CD4-positive, alpha-beta T cell treated with Interleukin-15 for 1 hour (primary cell): ENCODE measurements at regions not wholly inside any gene's neighbourhood (a gene's known extent, or its start where the extent isn't known, plus 50 kb on each side); places are given as distances from the start of the nearest gene placed in this dataset.
A peak's percentile ranks its signal among the peaks of the same experiment; 100 is the strongest.

ENCODE experiments used
- DNase-seq: peaks from one replicate; pipeline ENCODE4 v3.0.0-alpha.2; 2020

DNA sequence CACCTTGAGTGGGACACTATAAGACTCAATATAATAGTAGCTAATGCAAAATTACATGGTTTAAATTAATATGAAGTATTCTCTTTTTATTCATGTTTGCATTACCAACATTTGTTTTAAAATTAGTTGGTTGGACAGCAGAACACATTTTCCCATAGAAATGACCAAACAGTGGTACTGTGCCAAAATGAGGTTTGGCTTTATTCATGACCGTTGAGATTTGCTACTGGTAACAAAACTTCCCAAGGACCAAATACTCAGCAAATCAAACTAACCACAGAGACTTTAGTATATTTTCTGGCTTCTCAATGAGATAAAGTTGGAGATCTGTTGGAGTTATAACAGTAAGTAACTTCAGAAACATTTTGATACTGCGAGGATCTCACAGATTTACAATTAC, 637.8 kb upstream of the MEF2C start:
- DNase-seq, result no peak

GRCh38 chr5:89513299-89514044, 630.5 kb upstream of the MEF2C start:
- DNase-seq, result no peak

GRCh38 chr5:89504051-89504450, 621.1 kb upstream of the MEF2C start:
- no peak for DNase-seq

- DNase-seq, result no peak
These were observed 616.8 kb upstream of the MEF2C start for GRCh38 chr5:89499787-89500186.

- no peak for DNase-seq
These were observed 615.7 kb upstream of the MEF2C start for GRCh38 chr5:89498699-89499098.

DNA sequence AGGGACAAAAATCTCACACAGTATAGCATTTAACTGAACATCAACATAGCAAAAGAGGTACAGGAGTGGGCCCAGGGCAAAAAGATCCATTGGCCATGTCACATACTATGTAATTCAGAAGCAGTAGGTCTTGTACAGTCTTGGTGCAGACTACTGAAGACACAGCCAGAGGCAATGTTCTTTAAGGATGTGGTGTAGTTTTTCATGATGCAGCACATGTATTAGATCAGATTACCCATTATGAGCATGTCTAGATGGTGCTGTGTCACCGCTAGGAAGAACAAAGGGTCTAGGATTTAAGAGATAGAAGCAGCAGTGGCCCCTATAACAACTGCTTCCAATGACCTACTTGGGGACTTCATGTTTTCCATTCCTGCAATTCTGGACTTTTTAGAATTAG, 610.4 kb upstream of the MEF2C start:
- DNase-seq, result no peak

DNA sequence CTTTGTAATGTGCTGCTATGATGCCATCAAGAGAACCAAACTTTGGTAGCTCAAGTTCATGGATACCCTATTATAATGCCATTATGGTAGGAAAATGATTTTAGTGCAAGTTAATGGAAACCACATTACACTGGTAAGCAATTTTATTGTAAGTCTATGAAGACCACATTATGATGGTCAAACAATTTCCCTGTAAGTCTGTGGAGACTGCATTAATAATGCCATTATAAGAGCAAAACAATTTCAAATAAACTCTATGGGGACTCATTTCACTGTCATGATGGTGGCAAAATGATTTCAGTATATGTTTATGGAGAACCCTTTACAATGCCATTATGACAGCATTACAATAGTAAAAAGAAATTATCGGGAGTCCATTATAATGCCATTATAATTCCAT, 602.0 kb upstream of the MEF2C start:
- DNase-seq, result no peak

DNA sequence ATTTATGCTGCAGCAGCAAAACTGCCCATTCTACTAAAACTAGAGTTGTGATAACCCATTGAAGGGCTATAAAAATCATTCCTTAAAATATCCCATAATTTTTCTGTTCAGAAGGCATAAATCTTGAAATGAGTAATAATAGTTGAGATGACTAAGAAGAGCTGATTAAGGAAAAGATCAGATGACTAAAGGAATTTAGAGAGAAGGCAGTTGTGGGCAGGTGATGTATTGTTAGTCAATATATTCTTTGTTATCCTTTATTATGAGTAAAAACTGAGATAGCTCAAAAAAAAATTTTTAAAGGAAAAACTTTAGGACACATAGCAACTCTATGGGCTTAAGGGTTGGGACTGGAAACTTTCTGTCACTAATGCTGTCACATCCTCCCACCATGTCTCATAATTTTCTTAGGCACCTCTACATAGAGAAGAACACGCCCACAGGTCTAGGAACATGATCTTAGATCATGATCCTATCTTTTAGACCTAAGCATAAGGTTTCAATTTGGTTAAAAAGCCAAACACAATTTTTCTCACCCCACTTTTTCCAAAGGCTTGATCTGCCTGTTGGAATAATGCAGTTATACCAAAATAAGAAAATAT, 597.5 kb upstream of the MEF2C start:
- no peak for DNase-seq

GRCh38 chr5:89478851-89479250, 595.9 kb upstream of the MEF2C start:
- DNase-seq, result no peak

DNA sequence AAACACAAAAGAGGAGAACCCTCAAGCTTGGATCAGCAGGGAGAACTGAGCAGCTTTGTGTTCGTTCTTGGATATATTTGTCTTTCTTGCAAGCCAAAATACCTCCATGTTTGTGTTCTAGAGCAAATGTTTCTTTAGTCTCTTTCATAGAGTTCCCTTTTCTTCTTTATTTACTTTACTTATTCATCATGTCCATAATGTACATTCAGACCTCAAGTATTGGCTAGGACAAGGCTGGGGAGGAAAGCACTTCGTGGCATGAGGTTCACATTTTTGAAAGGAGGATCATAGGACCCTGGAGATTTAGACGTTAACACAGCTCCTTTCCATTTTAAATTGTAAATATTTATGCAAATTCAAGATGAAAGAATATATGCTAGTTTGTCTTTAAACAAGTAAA, 590.2 kb upstream of the MEF2C start:
- no peak for DNase-seq

DNA sequence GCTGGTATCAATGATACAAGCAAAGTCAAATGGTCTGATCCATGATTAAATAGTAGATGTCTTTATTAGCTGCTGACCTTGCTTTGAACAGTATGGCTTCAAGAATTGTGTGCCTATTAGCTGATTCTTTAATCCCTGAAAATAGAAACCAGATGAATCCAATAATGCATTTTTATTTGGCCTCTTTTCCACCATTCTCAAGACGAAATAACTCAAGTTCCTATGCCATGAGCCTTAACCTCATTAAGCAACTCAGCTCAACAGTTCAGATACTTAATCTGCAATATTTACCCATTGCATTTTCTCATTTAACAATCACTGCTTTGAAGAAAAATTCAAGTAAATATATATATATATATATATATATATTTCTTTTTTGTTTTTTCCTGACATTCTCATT, 588.6 kb upstream of the MEF2C start:
- DNase-seq, result no peak

DNA sequence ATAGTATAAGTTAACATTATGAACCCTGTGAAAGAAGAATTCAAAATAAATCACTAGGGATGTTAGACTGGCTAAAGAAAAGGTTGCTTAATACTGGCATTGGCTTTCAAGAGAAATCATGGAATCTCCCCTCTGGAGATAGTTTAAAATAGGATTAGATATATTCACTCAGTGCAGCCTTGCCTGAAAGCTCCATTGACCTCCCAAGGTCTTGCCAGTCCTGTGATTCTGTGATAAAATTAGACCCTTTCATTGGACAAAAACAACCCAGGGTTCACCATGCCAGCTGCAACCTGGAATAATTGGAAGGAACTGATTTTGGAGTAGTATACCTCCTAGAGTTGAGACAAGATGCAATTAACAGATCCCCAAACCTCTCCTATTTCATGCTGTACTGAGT, 588.1 kb upstream of the MEF2C start:
- DNase-seq, result no peak

DNA sequence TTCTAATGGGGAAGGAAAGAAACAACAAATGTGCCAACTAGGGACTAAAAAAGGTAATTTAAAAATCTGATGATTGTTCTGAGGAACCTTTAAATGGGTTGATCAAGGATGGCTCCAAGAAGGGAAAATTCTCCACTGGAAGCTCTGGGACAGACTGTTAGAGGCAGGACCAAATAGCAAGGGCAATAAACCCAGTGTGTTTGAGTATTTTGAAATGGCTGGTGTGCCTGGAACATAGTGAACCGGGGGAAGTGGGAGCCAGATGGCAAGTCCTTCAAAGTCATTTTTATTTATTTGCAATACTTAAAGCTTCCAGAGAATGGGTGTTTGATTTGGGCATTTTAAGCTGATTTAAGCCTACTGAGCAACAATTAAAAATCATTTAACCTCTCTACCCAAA, 587.7 kb upstream of the MEF2C start:
- no peak for DNase-seq

GRCh38 chr5:89458332-89458656, 575.3 kb upstream of the MEF2C start:
- DNase-seq, result no peak

DNA sequence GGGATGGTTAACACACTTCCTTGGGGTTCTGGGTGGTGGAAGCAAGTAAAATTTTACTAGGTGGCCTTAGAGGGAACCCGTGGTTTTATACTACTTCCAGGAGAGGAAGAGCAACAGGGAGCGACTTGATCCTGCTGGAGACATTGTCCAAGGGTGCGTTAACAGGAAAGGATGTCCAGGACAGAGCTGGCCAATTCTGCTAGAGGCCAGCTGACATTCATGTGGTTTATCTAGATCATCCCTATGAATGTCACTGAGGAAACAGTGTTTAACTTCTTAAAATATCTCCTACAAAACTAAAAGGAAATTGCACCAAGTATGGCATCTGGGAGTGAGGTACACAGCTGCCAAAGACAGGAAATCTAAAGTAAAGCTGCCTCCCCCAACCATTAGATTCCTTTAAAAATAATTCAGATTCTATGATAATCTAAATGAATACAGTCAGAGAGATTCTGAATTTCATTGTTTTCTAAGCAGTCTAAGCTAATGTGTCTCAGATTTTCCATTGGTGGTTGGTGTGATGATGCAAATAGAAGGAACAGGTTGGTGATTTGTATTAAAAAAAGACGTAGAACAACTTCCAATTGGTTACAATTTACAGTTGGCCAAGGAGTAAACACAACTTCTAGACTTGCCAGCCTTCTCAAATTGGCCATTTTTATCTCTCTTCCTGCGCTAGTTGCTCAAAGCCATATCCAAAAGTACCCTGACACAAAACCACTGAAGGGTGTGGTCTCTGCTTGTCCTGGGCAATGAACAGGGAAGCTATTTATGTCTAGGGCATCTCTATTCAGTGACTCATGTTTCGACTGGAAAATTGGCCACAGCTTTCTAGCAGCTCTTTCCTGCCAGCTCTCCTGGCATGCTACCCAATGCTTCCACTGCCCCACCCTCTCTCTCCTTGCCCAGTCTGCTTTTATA, 574.7 kb upstream of the MEF2C start:
- DNase-seq, result peak; percentile 17

DNA sequence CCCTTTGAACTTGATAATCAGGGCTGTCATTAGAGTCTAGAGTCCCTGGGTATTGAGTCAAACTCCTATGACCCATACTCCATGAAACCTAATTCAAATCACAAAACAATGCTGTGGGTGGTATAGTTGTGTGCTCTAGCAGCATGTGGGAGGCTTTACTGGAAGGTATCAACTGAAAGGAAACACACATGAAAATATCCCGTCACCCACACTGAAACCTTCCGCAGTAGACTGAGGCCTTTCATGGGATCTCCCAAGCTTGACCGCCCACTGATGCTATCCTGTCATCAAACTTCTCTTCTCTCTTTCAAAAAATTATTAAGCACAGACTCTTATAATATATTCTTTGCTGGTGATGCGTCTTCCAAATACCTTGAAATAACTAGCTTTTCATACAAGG, 569.1 kb upstream of the MEF2C start:
- no peak for DNase-seq

DNA sequence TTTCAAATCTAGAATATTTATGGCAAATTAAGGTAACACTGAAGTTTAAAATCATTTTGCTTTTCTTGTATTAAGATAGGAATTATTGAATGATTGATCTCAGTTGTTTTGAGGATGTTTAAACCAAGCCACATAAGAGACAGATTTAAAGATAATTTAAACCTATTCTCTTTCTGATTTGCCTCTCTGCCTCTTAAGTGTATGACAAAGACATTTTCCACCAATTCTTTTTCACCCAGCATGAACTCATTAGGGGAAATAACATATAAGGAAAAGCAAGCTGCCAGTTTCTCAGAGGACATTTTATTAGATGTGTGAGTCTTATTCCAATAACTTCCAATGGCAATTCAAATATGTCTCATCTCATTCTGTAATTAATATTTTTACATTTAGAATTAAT, 568.3 kb upstream of the MEF2C start:
- no peak for DNase-seq

GRCh38 chr5:89450149-89450538, 567.2 kb upstream of the MEF2C start:
- no peak for DNase-seq

GRCh38 chr5:89449392-89450148, 566.6 kb upstream of the MEF2C start:
- no peak for DNase-seq

DNA sequence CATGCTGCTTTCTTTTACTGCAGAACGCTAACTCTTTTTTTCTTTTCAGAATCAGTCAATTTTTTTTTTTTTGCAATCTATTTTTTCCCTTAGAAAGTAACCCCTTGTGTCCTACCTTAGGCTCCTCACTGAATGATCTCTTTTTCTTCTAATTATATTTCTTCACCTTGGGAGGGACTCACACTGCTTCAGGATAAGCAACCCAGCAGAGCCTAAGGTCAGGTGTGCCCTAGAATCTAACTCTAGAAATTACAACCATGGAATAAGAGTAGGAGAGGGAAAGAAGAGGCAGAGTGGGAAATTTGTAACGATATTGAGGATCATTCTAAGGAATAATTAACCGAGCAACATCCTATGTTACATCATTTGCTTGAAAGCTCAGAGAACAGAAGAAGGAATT, 564.0 kb upstream of the MEF2C start:
- no peak for DNase-seq

- no peak for DNase-seq
These were observed 562.2 kb upstream of the MEF2C start for GRCh38 chr5:89445106-89445745.

- no peak for DNase-seq
These were observed 561.1 kb upstream of the MEF2C start for GRCh38 chr5:89444088-89444487.

- no peak for DNase-seq
These were observed 560.5 kb upstream of the MEF2C start for GRCh38 chr5:89443508-89443907.
